GM12873 (cell line): ENCODE measurements at regions not wholly inside any gene's neighbourhood (a gene's known extent, or its start where the extent isn't known, plus 50 kb on each side); places are given as distances from the start of the nearest gene placed in this dataset.

Experiments used
- CTCF ChIP-seq: IDR thresholded peaks from 2 replicates; pipeline ENCODE4 v1.5.1; 2012; ENCODE audit warnings: low read depth, mild to moderate bottlenecking, moderate library complexity, low read length, control low read depth; ENCODE audit not compliant: insufficient read depth; ENCODE audit errors: missing control alignments

- TF ChIP-seq CTCF, result no peak
Observed at GRCh38 chr18:33960417-33960816, 264.3 kb downstream of the NOL4 start.

GRCh38 chr18:33959609-33960008 lies 265.1 kb downstream of the NOL4 start:
- TF ChIP-seq CTCF, result no peak

GRCh38 chr18:33957707-33958106 lies 267.0 kb downstream of the NOL4 start:
- no peak for TF ChIP-seq CTCF

- TF ChIP-seq CTCF, result no peak
Observed at GRCh38 chr18:33951031-33951430, 273.7 kb downstream of the NOL4 start.

GRCh38 chr18:33946336-33946735 lies 278.4 kb downstream of the NOL4 start:
- no peak for TF ChIP-seq CTCF

- no peak for TF ChIP-seq CTCF
Observed at GRCh38 chr18:33944493-33944892, 280.2 kb downstream of the NOL4 start.

GRCh38 chr18:33937270-33937816 lies 287.4 kb downstream of the NOL4 start:
- TF ChIP-seq CTCF, result no peak
